Natural killer cell (primary cell): ENCODE measurements at regions not wholly inside any gene's neighbourhood (a gene's known extent, or its start where the extent isn't known, plus 50 kb on each side); places are given as distances from the start of the nearest gene placed in this dataset.
A peak's percentile ranks its signal among the peaks of the same experiment; 100 is the strongest.

Experiments used
- ATAC-seq, 3 donors: fragments of 150-1000 bp in 2 of 3; fragments of 200-7000 bp in 1 of 3; cut with Tn5 transposase; 1 replicate in 1 of 3; 2 replicates in 2 of 3; pipeline ENCODE4 v1.10.0; 2021; ENCODE audit warnings: mild to moderate bottlenecking in 2 of 3, moderate library complexity in 2 of 3
- DNase-seq, 2 donors: peaks; one replicate each; pipeline versions ENCODE4 v3.0.0 to v3.0.0-alpha.2; 2013 to 2021; ENCODE audit warnings: mixed read lengths in 1 of 2
- H3K27ac ChIP-seq: one replicate; pipeline ENCODE4 v1.5.1; 2013; ENCODE audit warnings: mild to moderate bottlenecking, low read length
- H3K27me3 ChIP-seq: one replicate; pipeline ENCODE4 v1.6.1; 2013; ENCODE audit warnings: low read length; ENCODE audit not compliant: control insufficient read depth, insufficient read depth
- H3K36me3 ChIP-seq: one replicate; pipeline ENCODE4 v1.6.1; 2013; ENCODE audit warnings: low read length; ENCODE audit not compliant: control insufficient read depth, insufficient read depth
- H3K4me1 ChIP-seq: one replicate; pipeline ENCODE4 v1.6.1; 2013; ENCODE audit warnings: low read length; ENCODE audit not compliant: control insufficient read depth, insufficient read depth
- H3K4me3 ChIP-seq: one replicate; pipeline ENCODE4 v1.5.1; 2013; ENCODE audit warnings: low read length
- H3K9me3 ChIP-seq: one replicate; pipeline ENCODE4 v1.6.1; 2013; ENCODE audit warnings: low read length; ENCODE audit not compliant: control insufficient read depth, insufficient read depth
- H3K27ac Mint-ChIP-seq, 2 donors: one replicate each; pipeline ENCODE4 v1.8.0; 2022; ENCODE audit warnings: mild to moderate bottlenecking in 2 of 2, mixed read lengths in 2 of 2, moderate library complexity in 1 of 2
- H3K27me3 Mint-ChIP-seq, 2 donors: one replicate each; pipeline ENCODE4 v1.8.0; 2022; ENCODE audit warnings: low read depth in 2 of 2, mixed read lengths in 2 of 2
- H3K36me3 Mint-ChIP-seq: one replicate; pipeline ENCODE4 v1.8.0; 2022; ENCODE audit warnings: mixed read lengths
- H3K4me1 Mint-ChIP-seq, 2 donors: one replicate each; pipeline ENCODE4 v1.8.0; 2022; ENCODE audit warnings: mixed read lengths in 2 of 2
- H3K4me3 Mint-ChIP-seq: one replicate; pipeline ENCODE4 v1.8.0; 2022; ENCODE audit warnings: mild to moderate bottlenecking, moderate library complexity, mixed read lengths
- H3K9me3 Mint-ChIP-seq, 2 donors: one replicate each; pipeline ENCODE4 v1.8.0; 2022; ENCODE audit warnings: mixed read lengths in 2 of 2
- CTCF ChIP-seq: fragments of 200-600 bp; IDR thresholded peaks from one replicate; pipeline ENCODE4 v1.8.0; 2022; ENCODE audit warnings: antibody characterized with exemption
- WGBS: methylation state at CpG from one replicate; pipeline ENCODE4 v1.1.7; 2013; ENCODE audit warnings: missing lambda C conversion rate; ENCODE audit not compliant: insufficient coverage; 5-methylcytosine and 5-hydroxymethylcytosine counted together
- intact Hi-C: fragments of 100-400 bp; cut with micrococcal nuclease; formaldehyde crosslinking; loops from one replicate; pipeline ENCODE4 v1.14.2; 2022

GRCh38 chr6:149230712-149231460, 86.6 kb upstream of the TAB2 start:
- DNase-seq = no peak
- Mint-ChIP-seq H3K27me3 (peaks cover 0 to 2% of the 10 kb centered on the region in 2 donors), H3K4me1 (peaks cover 7 to 19% of the 10 kb centered on the region in 2 donors), H3K36me3 (no peaks in the 10 kb centered on the region), H3K27ac (no peak overlapping the region), H3K4me3 (no peak overlapping the region), H3K9me3 (no peaks in the 10 kb centered on the region)
- no peak for TF ChIP-seq CTCF
- H3K4me3 ChIP-seq = no peak overlapping the region
- ATAC-seq = no peak
- H3K9me3 ChIP-seq = no peaks in the 10 kb centered on the region
- WGBS = 87% methylated on average over 5 of the region's 5 CpGs
- H3K27me3 ChIP-seq = no peaks in the 10 kb centered on the region
- H3K4me1 ChIP-seq = peaks cover 23% of the 10 kb centered on the region
- no peaks in the 10 kb centered on the region for H3K36me3 ChIP-seq
- H3K27ac ChIP-seq = no peak overlapping the region
- intact Hi-C loops = no loop called here

- Mint-ChIP-seq H3K4me3 (no peak overlapping the region), H3K36me3 (no peaks in the 10 kb centered on the region), H3K27me3 (peaks cover 0 to 2% of the 10 kb centered on the region in 2 donors), H3K4me1 (peaks cover 7 to 19% of the 10 kb centered on the region in 2 donors), H3K27ac (no peak overlapping the region), H3K9me3 (no peaks in the 10 kb centered on the region)
- Histone ChIP-seq H3K36me3 (no peaks in the 10 kb centered on the region), H3K27ac (no peak overlapping the region), H3K27me3 (no peaks in the 10 kb centered on the region), H3K4me3 (no peak overlapping the region), H3K4me1 (peaks cover 23% of the 10 kb centered on the region), H3K9me3 (no peaks in the 10 kb centered on the region)
- intact Hi-C loops = no loop called here
- no peak for TF ChIP-seq CTCF
- ATAC-seq = no peak
- no peak for DNase-seq
- 75% methylated on average over 7 of the region's 7 CpGs for WGBS
Measured at GRCh38 chr6:149231778-149232177, 85.7 kb upstream of the TAB2 start.

GRCh38 chr6:149233056-149233715, 84.3 kb upstream of the TAB2 start:
- TF ChIP-seq CTCF = no peak
- Mint-ChIP-seq H3K36me3 (no peaks in the 10 kb centered on the region), H3K9me3 (no peaks in the 10 kb centered on the region), H3K27me3 (peaks cover 0 to under 1% of the 10 kb centered on the region in 2 donors), H3K4me3 (no peak overlapping the region), H3K4me1 (peaks cover 7 to 19% of the 10 kb centered on the region in 2 donors), H3K27ac (peak overlapping the region in 1 of 2 donors; percentile 51)
- H3K9me3 ChIP-seq = no peaks in the 10 kb centered on the region
- peak overlapping the region; percentile 36 for H3K27ac ChIP-seq
- WGBS = 66% methylated on average over 7 of the region's 7 CpGs
- ATAC-seq (peak; percentile 25 to 71 (median 58)), DNase-seq (peak in 1 of 2 donors; percentile 66)
- H3K4me1 ChIP-seq = peaks cover 23% of the 10 kb centered on the region
- no peaks in the 10 kb centered on the region for H3K36me3 ChIP-seq
- intact Hi-C loops = no loop called here
- no peak overlapping the region for H3K4me3 ChIP-seq
- no peaks in the 10 kb centered on the region for H3K27me3 ChIP-seq
